ENCODE measurements at regions not wholly inside any gene's neighbourhood (a gene's known extent, or its start where the extent isn't known, plus 50 kb on each side); places are given as distances from the start of the nearest gene placed in this dataset.

DNA sequence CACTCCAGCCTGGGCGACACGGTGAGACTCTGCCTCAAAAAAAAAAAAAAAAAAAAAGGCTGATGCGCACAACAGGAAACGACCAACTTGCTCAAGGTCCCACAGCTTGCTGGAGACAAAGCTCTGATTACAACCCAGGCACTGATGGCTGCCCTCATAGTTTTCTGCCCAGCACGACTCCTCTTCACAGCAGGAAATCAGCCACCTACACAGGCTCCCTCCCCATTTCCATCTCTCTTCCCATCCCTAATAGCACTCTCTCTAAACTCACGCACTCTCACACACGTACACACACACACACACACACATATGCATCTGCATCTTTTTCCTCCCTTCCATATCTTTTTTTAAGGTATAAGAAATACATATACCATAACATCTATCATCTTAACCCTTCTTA, 153.5 kb upstream of the SOD1 start (continued):
- TF ChIP-seq, protein P1, sequence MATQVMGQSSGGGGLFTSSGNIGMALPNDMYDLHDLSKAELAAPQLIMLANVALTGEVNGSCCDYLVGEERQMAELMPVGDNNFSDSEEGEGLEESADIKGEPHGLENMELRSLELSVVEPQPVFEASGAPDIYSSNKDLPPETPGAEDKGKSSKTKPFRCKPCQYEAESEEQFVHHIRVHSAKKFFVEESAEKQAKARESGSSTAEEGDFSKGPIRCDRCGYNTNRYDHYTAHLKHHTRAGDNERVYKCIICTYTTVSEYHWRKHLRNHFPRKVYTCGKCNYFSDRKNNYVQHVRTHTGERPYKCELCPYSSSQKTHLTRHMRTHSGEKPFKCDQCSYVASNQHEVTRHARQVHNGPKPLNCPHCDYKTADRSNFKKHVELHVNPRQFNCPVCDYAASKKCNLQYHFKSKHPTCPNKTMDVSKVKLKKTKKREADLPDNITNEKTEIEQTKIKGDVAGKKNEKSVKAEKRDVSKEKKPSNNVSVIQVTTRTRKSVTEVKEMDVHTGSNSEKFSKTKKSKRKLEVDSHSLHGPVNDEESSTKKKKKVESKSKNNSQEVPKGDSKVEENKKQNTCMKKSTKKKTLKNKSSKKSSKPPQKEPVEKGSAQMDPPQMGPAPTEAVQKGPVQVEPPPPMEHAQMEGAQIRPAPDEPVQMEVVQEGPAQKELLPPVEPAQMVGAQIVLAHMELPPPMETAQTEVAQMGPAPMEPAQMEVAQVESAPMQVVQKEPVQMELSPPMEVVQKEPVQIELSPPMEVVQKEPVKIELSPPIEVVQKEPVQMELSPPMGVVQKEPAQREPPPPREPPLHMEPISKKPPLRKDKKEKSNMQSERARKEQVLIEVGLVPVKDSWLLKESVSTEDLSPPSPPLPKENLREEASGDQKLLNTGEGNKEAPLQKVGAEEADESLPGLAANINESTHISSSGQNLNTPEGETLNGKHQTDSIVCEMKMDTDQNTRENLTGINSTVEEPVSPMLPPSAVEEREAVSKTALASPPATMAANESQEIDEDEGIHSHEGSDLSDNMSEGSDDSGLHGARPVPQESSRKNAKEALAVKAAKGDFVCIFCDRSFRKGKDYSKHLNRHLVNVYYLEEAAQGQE (IDR thresholded peaks at IDR 0.05; ENCODE audit: borderline replicate concordance) = no peak
- TF ChIP-seq TAF1 (IDR thresholded peaks at IDR 0.05; ENCODE audit: low read depth) = no peak

DNA sequence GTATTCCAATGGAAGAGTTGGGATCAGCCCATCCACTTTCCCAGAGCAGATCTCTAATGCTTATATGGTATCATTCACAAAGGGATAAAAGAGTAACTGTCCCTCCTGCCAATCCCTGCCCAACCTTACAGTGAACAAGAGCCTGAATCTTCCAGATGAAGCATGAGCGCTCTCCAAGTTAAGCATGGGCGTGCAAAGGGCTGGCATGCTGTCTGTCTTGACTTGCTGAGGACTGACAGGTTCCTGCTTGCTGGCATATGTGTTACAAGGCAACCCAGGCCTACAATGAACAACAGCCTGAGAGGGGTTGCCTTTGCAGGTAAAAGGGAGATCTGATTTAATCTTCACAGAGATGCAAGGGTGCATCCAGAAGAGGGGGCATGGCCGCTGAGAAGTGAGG, 155.6 kb upstream of the SOD1 start:
- Histone ChIP-seq H3K4me2 (ENCODE audit: low read length) (no peak overlapping the region), H3K4me3 (ENCODE audit: low read length) (no peak overlapping the region), H3F3A (ENCODE audit: insufficient read depth, low read length, poor library complexity, severe bottlenecking) (no peaks in the 10 kb centered on the region), H4K20me1 (ENCODE audit: insufficient read depth) (no peaks in the 10 kb centered on the region), H3K27ac (ENCODE audit: low read length) (no peak overlapping the region), H3K9me3 (ENCODE audit: low read length) (no peaks in the 10 kb centered on the region), H3K9me2 (ENCODE audit: insufficient read depth, low read length) (no peaks in the 10 kb centered on the region), H3K79me2 (replicated peaks; ENCODE audit: insufficient read depth, low read length) (no peaks in the 10 kb centered on the region), H3K9ac (ENCODE audit: low read length) (no peak overlapping the region), H3K36me3 (ENCODE audit: insufficient read depth, low read length) (no peaks in the 10 kb centered on the region), H3K27me3 (ENCODE audit: insufficient read depth, low read depth, low read length) (no peaks in the 10 kb centered on the region), H2AFZ (ENCODE audit: low read depth, low read length) (no peak overlapping the region)
- no peak for TF ChIP-seq CTCF (IDR thresholded peaks at IDR 0.05; ENCODE audit: poor library complexity, severe bottlenecking)
- TF ChIP-seq SMC3 (conservative IDR thresholded peaks at IDR 0.05; ENCODE audit: poor library complexity) = no peak
- no peak for TF ChIP-seq POLR2AphosphoS5 (IDR thresholded peaks at IDR 0.05)
- no peak for TF ChIP-seq EP300 (conservative IDR thresholded peaks at IDR 0.05; ENCODE audit: poor library complexity, severe bottlenecking)
- no peak for TF ChIP-seq RAD21 (conservative IDR thresholded peaks at IDR 0.05)
- TF ChIP-seq TAF1 (IDR thresholded peaks at IDR 0.05; ENCODE audit: low read depth) = no peak
- TF ChIP-seq MXI1 (conservative IDR thresholded peaks at IDR 0.05; ENCODE audit: poor library complexity, severe bottlenecking) = no peak
- TF ChIP-seq, protein P1 (IDR thresholded peaks at IDR 0.05; ENCODE audit: borderline replicate concordance) = no peak
- TF ChIP-seq EZH2 (IDR thresholded peaks at IDR 0.05; ENCODE audit: borderline replicate concordance, insufficient read depth, low read length, poor library complexity, severe bottlenecking) = no peak

All from neural cell (in vitro differentiated cells).